ENCODE measurements at regions not wholly inside any gene's neighbourhood (a gene's known extent, or its start where the extent isn't known, plus 50 kb on each side); places are given as distances from the start of the nearest gene placed in this dataset.

- DNase-seq, result peak in 2 of 3 experiments; percentile 72 to 93
Observed at GRCh38 chr18:51603111-51603510, 405.6 kb upstream of the MEX3C start.

GRCh38 chr18:51603551-51603950 lies 406.1 kb upstream of the MEX3C start:
- peak in 2 of 3 experiments; percentile 73 to 96 for DNase-seq

DNA sequence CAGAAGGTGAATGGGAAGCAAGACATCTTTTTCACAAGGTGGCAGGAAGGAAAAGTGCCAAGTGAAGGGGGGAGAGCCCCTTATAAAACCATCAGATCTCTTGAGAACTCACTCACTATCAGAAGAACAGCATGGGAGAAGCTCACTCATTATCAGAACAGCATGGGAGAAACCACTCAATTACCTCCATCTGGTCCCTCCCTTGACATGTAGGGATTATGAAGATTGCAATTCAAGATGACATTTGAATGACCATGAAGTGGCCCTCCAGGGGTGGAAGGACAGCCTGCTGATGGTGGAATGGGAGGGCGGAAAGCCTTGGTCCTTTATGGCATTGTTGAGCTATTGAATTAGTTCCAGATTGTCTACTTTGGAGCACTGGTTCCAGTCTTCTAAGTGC lies 413.0 kb upstream of the MEX3C start:
- peak in 2 of 3 experiments; percentile 38 to 50 for DNase-seq

- DNase-seq, result no peak
Observed at GRCh38 chr18:51611326-51611725, 413.8 kb upstream of the MEX3C start.

- DNase-seq, result no peak
Observed at GRCh38 chr18:51614033-51614432, 416.6 kb upstream of the MEX3C start.

DNA sequence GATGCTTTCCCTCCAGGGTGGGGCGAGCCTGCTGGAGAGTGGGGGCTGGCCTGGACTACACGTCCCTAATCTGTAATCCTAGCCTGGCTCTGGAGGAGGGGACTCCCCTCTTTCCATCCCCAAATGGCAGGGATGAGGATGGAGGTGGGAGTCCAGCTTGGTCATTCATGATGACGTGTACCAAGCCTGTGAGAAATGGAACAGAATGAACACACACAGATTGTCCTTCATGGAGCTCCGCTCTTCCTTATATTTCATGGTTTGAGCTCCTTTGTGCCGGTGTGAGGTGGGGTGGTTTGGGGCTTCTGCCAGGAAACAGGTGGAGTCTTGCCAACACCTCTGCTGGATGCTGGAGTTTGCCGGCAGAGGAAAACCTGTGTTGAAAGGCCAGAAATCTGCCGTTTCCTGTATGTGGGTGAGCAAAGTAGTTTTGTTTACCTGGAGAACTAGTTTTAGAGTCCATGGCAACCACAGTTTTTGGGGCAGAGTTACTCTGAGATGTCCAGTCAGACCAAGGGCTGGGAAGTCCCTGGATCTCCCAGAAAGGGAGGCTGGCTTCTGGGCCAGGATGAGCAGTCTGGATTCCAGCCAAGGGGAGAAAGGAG lies 417.6 kb upstream of the MEX3C start:
- peak in 1 of 3 experiments; percentile 32 for DNase-seq

DNA sequence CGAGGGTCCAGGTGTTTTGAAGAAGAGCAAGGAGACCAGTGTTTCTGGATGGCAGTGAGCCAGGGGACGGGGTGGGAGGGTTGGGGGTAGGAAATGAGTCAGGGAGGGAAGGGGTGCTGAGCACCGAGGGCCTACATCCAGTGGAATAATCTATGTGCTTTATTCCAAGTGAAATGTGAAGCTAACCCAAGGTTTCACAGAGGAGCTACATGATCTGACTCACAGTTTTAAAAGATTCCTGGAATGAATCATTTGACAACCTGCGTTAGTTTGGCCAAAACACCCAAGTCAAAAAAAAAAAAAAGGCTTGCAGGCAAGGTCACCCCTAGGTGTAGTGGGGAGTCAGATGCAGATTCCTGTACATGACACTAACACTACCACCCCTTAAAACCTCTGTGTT lies 419.7 kb upstream of the MEX3C start:
- DNase-seq, result no peak

DNA sequence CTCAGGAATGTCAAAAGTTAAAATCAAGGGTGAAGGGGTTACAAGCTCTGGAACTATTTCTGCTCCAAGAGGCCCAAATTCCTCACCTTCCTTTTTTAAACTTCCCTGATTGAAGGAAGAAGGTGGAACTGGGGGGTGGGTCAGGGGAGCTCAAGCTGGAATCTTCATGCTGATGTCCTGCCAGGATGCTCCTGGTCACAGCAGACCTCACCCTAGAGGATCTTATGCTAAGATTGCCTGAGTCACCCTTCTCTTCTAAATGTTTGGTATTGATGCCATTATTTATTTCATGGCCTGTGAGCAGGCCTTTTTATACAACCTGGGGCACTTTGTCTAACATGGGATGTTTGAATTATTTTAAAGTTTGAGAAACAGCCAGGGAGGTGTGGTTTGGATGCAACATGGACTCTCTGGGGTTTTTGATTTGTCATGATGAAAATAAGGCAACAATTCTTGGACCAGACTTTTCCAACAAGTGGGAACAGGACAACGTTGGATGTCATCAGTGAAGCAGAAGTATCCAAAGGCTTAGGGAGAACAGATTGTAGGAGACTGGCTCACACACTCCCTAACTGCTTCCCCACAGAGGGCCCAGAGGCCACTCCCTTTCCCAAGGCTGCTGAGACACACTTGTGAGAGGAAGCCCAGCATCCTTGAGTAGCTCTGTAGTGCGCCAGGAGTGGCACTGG lies 420.2 kb upstream of the MEX3C start:
- no peak for DNase-seq

GRCh38 chr18:51619283-51619682 lies 421.8 kb upstream of the MEX3C start:
- no peak for DNase-seq

DNA sequence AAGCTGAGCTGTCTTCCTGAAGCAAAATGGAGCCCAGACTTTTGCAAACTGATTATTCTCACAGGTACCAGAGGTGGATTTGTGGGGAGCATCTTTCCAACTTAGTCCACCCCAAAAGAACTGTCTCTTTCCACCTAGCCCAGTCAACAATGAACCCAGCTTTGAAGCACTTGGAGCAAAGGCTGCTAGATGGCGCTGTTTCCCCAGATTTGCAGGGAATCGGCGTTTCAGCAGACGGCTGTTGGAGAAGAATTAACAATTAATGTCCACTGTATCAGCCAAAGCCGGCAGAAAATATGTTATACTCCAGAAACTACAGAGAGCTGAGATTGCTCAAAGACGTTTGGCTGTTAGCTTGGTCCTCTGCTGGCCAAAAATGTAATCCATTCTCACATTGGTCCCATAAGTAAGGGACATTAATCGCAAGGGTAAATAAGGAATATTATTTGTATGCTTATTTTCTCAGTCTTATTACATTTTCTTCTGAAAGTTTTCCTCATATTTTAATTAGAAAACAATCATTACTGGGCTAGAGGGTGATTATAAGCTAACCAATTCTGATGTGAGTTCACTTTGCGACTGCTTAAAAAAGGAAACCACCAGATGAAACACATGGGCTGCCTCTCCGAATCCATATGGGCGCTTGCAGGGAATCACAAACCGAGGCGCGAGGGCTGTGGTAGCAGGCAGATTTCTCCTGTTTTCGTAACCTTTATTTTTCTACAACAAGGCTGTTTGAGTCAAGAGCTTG lies 423.8 kb upstream of the MEX3C start:
- DNase-seq, result peak; percentile 60 to 94 (median 75)

- peak in 2 of 3 experiments; percentile 71 to 82 for DNase-seq
Observed at GRCh38 chr18:51621864-51622160, 424.3 kb upstream of the MEX3C start.

- peak in 2 of 3 experiments; percentile 96 to 99 for DNase-seq
Observed at GRCh38 chr18:51622702-51623101, 425.2 kb upstream of the MEX3C start.

DNA sequence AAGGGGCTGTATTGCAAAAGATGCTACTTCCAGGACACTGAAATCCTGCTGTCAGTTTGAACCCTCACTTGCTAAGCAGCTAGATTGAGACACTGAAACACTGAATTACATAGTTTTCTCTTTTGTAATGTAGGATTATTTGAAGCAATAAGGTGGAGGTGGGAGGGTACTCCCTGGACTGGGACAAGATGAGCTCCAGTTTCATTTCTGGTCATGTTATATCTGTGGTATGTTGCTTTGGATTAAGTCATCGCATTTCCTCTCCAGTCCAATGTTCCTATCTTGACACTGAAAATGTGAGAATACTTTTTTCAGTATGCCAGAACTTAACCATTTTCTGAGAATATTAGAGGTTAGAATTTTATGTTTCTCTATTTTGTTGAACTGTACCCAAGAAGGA lies 426.2 kb upstream of the MEX3C start:
- no peak for DNase-seq

DNA sequence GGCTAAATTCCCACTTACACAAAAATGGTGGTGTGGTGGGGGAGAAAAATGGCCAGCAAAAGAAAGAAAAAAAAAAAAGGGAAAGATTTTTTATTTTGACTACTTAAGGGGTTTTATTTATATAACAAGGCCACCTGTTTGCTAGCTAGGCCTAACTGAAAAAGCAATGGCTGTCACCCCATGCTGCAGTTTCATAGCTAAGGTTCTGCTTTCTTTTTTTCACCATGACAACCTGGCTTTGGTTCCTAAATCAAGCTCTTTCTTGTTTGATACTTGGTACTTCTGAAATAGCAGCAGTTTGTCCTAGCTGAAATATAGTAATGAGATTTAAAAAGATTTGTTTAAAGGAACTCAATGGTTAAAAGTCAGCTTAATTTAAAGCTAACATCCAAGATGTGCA lies 433.2 kb upstream of the MEX3C start:
- DNase-seq, result peak in 1 of 3 experiments; percentile 41

DNA sequence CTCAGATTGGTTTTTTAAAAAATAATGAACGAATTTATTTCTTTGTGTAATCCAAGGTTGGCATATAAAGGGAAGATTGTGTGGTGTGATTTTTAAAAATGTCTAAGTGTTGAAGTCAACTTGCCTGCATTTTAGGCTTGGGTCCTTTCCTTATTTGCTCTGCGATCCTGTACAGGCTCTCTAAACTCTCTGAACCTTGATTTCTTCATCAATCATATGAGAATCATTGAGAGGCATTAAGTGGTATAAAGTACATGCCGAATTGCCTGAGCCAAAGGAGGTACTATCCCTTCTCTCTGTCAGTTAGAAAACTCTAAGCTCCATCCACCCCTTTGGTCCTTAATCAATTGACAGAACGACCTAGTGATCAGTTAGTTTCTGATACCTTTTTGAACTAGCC lies 440.4 kb upstream of the MEX3C start:
- DNase-seq, result no peak

DNA sequence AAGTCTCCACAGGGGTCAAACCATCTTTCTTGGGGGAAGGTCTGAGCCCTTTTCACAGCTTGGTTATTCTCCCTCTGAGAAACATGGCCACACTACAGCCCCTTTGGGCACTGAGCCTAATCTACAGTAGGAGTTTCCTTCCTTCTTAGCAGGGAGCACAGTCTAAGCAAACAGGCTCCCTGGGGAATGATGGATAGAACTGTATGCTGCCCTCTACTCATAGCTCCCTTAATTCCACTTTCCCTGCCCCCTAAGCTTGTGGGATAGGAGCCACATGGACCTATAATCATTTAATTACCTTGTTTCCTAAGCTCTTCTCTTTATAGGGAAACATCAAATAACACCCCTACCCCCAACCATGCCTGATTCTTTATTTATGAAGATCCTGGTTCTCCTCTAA lies 442.1 kb upstream of the MEX3C start:
- peak in 2 of 3 experiments; percentile 51 to 82 for DNase-seq

GRCh38 chr18:51643483-51643882 lies 446.0 kb upstream of the MEX3C start:
- DNase-seq, result no peak

DNA sequence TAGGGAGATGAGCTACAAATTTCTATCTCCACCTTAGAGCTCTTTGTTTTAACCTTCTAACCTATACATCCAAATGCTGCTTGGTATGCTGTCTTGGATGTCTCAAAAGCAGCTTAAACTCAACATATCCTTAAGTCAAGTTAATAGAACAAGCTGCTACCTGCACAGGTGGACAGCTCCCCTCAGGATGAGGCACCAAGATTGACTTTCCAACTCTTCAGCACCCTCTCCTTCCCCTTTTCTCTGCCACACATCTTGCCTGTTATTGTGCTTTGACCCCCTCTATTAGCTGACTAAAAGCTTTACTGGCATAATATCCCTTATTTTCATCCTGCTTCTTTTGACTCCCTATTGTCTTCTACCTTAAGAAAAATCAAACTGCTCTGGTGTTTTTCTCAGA lies 448.1 kb upstream of the MEX3C start:
- no peak for DNase-seq

GRCh38 chr18:51647346-51647745 lies 449.9 kb upstream of the MEX3C start:
- no peak for DNase-seq

DNA sequence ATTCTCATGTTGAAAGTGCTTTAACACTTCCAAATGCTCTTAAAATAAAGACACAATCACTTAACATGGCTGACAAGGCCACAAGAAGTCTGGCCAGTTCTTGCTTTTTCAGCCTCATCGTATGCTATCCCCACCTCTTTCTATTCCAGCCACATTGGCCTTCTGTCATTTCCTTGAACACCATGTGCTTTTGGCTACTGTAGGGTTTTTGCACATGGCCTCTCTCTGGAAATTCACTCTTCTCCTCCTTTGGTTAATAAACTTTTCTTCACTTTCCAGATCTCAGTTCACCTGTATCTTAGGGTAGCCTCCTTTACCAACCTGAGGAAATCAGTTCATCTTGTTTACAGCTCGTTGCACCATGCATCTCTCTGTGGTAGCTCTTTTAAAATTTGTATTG lies 450.5 kb upstream of the MEX3C start:
- DNase-seq, result no peak

GRCh38 chr18:51649796-51650195 lies 452.3 kb upstream of the MEX3C start:
- DNase-seq, result no peak

- DNase-seq, result no peak
Observed at GRCh38 chr18:51651761-51652160, 454.3 kb upstream of the MEX3C start.

GRCh38 chr18:51653507-51654213 lies 456.2 kb upstream of the MEX3C start:
- DNase-seq, result no peak

Data from NCI-H1417 (cell line).